IPS DF 6.9 (cell line): ENCODE measurements at regions not wholly inside any gene's neighbourhood (a gene's known extent, or its start where the extent isn't known, plus 50 kb on each side); places are given as distances from the start of the nearest gene placed in this dataset.
"Not testable (repeated sequence)": the region's sequence is repeated elsewhere in the genome, so short reads cannot be mapped to it uniquely, and the experiment has no call there.

Experiments
- DNase-seq: peaks from one replicate; pipeline ENCODE4 v3.0.0-alpha.2; 2013; ENCODE audit warnings: low read depth, low spot score
- H3K27ac ChIP-seq: one replicate; pipeline ENCODE4 v1.5.1; 2013; ENCODE audit warnings: low read length, control low read depth
- H3K27me3 ChIP-seq: 2 replicates; pipeline ENCODE4 v1.6.1; 2013; ENCODE audit warnings: mild to moderate bottlenecking, low read length; ENCODE audit not compliant: control insufficient read depth, insufficient read depth
- H3K36me3 ChIP-seq: 2 replicates; pipeline ENCODE4 v1.6.1; 2013; ENCODE audit warnings: low read length; ENCODE audit not compliant: control insufficient read depth, insufficient read depth
- H3K4me1 ChIP-seq: 2 replicates; pipeline ENCODE4 v1.6.1; 2013; ENCODE audit warnings: low read length; ENCODE audit not compliant: control insufficient read depth, insufficient read depth
- H3K4me3 ChIP-seq: 2 replicates; pipeline ENCODE4 v1.5.1; 2013; ENCODE audit warnings: mild to moderate bottlenecking, low read length
- H3K9me3 ChIP-seq: 2 replicates; pipeline ENCODE4 v1.6.1; 2013; ENCODE audit warnings: low read length, inconsistent platforms; ENCODE audit not compliant: control insufficient read depth, insufficient read depth
- WGBS: extraction: QIAGEN DNeasy Blood & Tissue Kit; methylation state at CpG from one replicate; pipeline ENCODE4 v1.1.7; 2013; ENCODE audit warnings: mixed read lengths, missing lambda C conversion rate; ENCODE audit not compliant: insufficient read length, insufficient coverage; 5-methylcytosine and 5-hydroxymethylcytosine counted together

DNA sequence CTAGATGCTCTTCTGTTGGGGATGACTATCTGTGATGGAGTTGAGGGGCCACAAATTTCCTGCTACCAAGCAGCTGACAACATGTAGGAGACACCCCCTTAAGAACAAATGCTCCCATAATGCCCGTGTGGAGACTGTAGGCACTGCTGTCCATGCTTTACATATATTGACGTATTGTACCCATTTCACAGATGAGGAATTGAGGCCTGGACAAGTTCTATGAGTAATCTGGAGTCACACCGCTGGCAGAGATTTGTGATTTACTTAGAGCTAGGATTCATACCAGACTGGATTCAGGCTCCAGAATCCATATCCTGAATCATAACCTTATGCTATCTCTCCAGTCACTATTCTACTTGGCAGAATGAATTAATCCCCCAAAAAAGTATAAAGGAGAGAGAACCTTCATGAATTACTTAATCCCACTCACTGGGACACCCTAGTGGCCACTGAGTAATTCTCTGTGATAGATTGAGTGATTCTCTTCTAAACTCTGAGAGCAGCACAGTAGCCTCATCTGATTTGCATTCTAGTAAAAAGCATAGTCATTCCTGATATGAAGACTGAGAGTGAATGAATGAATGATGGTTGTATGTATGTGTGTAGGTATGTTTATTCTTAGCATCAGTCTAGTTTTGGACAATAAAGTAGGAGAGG lies 460.7 kb upstream of the MEIS1 start:
- WGBS: no CpG with 5 or more reads among the region's 3 CpGs
- Histone ChIP-seq H3K27me3 (no peaks in the 10 kb centered on the region), H3K4me3 (no peak overlapping the region), H3K9me3 (no peaks in the 10 kb centered on the region), H3K4me1 (no peaks in the 10 kb centered on the region), H3K27ac (no peak overlapping the region), H3K36me3 (no peaks in the 10 kb centered on the region)
- DNase-seq: no peak

DNA sequence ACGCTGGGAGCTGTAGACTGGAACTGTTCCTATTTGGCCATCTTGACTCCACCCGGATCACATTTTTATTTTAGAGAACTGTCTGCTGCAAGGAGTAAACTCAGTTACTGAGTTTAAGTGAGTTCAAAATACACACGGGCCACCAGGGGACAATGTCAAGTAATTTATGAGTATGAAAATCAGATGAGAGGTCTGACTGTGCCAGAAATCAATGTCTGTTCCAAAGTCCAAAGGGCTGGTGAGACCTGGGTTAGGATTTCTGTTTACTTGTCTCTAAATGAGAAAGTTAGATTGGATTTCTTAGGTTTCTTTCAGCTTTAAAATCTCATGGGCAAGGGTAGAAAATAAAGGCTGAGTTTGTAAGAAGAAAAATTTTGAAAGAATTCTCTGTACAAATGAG lies 465.8 kb upstream of the MEIS1 start:
- no CpG with 5 or more reads among the region's 3 CpGs for WGBS
- no peak for DNase-seq
- Histone ChIP-seq H3K27ac (no peak overlapping the region), H3K4me1 (no peaks in the 10 kb centered on the region), H3K36me3 (no peaks in the 10 kb centered on the region), H3K9me3 (no peaks in the 10 kb centered on the region), H3K4me3 (no peak overlapping the region), H3K27me3 (no peaks in the 10 kb centered on the region)

DNA sequence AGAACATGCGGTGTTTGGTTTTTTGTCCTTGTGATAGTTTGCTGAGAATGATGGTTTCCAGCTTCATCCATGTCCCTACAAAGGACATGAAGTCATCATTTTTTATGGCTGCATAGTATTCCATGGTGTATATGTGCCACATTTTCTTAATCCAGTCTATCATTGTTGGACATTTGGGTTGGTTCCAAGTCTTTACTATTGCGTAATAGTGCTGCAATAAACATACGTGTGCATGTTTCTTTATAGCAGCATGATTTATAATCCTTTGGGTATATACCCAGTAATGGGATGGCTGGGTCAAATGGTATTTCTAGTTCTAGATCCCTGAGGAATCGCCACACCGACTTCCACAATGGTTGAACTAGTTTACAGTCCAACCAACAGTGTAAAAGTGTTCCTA lies 471.6 kb upstream of the MEIS1 start:
- H3K27me3 ChIP-seq, H3K36me3 ChIP-seq, H3K27ac ChIP-seq, H3K9me3 ChIP-seq, H3K4me3 ChIP-seq, H3K4me1 ChIP-seq, DNase-seq: not testable (repeated sequence)
- no CpG with 5 or more reads among the region's 5 CpGs for WGBS

DNA sequence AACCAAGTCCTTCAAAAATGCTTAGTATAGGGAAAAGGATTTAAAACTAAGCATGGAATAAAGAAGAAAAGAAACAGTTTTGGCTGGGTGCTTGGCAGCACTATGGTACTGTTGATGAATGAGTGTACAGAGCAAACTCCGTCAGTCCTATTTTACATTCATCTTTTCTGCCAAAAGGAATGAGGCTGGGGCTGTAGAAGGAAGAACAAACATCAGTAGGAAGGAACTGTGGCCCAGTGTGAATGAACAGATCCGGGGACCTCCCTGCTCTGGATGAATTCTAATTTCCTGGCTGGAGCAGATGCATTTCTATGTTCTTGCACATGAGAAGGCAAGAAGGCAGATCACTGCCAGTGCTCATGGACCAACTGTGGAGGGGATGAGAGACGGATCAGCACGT lies 474.0 kb upstream of the MEIS1 start:
- no peak for DNase-seq
- Histone ChIP-seq H3K27me3 (no peaks in the 10 kb centered on the region), H3K4me1 (no peaks in the 10 kb centered on the region; the same call in 1 of the 2 replicates), H3K4me3 (no peak overlapping the region), H3K36me3 (no peaks in the 10 kb centered on the region), H3K9me3 (no peaks in the 10 kb centered on the region), H3K27ac (no peak overlapping the region)
- WGBS: no CpG with 5 or more reads among the region's 4 CpGs

DNA sequence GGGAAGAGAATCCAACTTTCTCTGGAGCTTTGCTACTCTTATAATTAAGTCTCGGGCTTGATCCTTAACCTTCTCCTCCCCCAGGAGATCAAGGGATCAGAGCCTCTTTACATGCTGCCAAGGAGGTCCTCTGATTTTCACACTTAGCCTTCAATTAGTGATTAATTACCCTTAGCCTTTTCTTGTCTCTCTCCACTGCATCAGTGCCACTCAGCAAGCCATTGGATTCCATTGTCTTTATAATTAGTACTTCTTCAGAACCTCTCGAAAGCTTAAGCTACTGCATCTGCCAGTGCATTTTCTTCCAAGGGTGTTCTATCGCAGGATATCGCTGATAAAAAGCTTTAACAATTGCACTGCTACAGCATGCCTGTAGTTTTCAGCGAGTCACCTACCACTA lies 477.0 kb upstream of the MEIS1 start:
- no peaks in the 10 kb centered on the region for H3K27me3 ChIP-seq
- H3K36me3 ChIP-seq: no peaks in the 10 kb centered on the region
- DNase-seq: no peak
- no peaks in the 10 kb centered on the region; the same call in 1 of the 2 replicates for H3K4me1 ChIP-seq
- no peak overlapping the region for H3K4me3 ChIP-seq
- WGBS: no CpG with 5 or more reads among the region's 5 CpGs
- H3K9me3 ChIP-seq: no peaks in the 10 kb centered on the region
- H3K27ac ChIP-seq: no peak overlapping the region

DNA sequence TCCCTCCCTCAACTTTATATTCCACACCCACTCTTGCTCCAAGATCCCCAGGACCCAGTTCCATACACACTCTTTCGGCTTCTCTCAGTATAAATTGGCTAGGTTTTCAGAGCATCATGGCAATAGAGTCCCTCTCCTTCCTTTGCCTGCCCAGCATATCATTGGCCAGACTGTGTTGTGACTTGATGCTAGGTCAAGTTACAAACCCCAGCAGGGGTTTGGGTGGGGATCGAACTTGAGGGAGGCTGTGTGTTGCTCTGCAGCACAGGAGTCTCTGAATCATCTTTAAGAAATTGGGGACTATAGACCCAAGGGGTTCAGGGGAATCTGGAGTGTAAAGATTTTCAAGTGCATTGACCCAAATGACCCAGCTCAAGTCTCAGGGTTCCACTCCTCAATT lies 477.5 kb upstream of the MEIS1 start:
- WGBS: no CpG with 5 or more reads among the region's 2 CpGs
- Histone ChIP-seq H3K27me3 (no peaks in the 10 kb centered on the region), H3K4me1 (no peaks in the 10 kb centered on the region; the same call in 1 of the 2 replicates), H3K9me3 (no peaks in the 10 kb centered on the region), H3K27ac (no peak overlapping the region), H3K36me3 (no peaks in the 10 kb centered on the region), H3K4me3 (no peak overlapping the region)
- no peak for DNase-seq

DNA sequence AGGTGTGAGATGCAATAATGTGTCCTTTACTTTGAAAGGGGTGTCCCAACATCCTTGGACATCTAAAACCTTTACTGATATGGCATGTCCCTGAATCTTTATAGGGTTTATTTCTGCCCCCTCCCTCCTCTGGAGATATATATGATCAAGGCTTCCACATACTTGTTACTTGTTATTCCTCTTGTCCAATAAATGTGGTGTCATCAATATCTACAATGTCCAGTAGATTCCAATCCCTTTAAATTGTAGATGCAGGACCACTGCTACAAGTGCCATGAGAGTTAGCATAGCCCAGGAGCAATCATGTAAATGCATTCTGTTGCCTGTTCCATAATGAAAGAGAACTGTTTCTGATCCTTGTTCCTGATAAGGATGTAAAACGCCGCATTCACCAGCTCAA lies 479.7 kb upstream of the MEIS1 start:
- no peak for DNase-seq
- Histone ChIP-seq H3K36me3 (no peaks in the 10 kb centered on the region), H3K4me3 (no peak overlapping the region), H3K27me3 (no peaks in the 10 kb centered on the region), H3K4me1 (no peaks in the 10 kb centered on the region; the same call in 1 of the 2 replicates), H3K27ac (no peak overlapping the region), H3K9me3 (no peaks in the 10 kb centered on the region)
- WGBS: no CpG with 5 or more reads among the region's 2 CpGs

DNA sequence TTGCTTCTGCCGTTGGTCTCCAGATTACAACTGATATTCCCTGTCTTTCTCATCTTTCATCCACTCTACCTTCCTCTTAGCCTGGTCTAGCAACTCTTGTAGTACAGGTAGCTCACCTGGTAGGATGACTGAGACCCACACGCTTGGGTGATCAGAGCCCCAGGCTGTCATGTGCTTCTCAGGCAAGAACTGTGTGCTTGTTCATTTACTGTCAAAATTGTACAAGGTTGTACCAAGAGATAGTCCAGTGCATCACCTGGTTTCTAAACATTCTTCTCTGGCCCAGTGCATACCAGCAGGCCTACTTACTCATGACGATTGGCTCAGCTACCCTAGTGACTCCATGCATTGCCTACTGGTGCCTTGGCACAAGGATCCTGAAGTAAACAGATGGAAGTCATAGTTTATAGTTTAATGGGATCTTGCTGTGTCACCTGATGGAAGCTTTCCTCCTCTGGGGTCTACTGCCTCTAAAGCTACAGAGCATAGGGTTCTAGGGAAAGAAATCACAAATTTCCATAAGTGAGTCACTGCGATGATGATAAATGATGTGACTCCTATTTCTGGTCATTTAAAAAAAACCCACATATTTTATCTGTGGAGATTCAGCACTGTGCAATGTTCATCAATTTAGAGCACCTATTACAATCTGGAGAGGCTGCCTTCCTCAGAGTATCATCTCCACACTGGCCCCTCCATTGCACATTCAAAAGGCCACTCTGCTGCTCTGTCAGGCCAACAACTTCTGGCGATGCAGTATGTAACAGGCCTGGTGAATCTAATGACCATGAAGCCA lies 481.8 kb upstream of the MEIS1 start:
- no peaks in the 10 kb centered on the region for H3K36me3 ChIP-seq
- H3K27me3 ChIP-seq: no peaks in the 10 kb centered on the region
- no peak overlapping the region for H3K27ac ChIP-seq
- no peak overlapping the region for H3K4me3 ChIP-seq
- DNase-seq: no peak
- no peaks in the 10 kb centered on the region; the same call in 1 of the 2 replicates for H3K4me1 ChIP-seq
- no CpG with 5 or more reads among the region's 5 CpGs for WGBS
- H3K9me3 ChIP-seq: no peaks in the 10 kb centered on the region

DNA sequence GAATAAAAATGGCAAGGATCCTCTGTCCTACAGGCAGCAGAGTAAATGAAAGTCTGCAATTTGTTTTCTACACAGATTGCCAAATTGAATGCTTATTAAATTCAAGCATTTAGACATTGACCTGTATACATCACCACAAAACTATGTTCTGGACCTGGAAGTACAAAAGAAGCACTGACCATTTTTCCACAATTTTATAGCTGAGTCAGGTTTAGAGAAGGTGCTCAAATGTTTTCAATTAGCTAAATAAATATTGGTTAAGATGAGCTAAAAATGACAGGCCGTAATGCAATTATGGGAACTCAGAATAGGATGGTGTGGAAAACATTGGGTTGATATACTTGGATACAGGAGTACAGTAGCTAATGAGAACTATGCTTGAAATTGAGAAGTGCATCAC lies 490.7 kb upstream of the MEIS1 start:
- Histone ChIP-seq H3K4me1 (no peaks in the 10 kb centered on the region), H3K27me3 (no peaks in the 10 kb centered on the region), H3K36me3 (no peaks in the 10 kb centered on the region), H3K4me3 (no peak overlapping the region), H3K9me3 (no peaks in the 10 kb centered on the region), H3K27ac (no peak overlapping the region)
- no peak for DNase-seq
- WGBS: no CpG with 5 or more reads among the region's 1 CpG

DNA sequence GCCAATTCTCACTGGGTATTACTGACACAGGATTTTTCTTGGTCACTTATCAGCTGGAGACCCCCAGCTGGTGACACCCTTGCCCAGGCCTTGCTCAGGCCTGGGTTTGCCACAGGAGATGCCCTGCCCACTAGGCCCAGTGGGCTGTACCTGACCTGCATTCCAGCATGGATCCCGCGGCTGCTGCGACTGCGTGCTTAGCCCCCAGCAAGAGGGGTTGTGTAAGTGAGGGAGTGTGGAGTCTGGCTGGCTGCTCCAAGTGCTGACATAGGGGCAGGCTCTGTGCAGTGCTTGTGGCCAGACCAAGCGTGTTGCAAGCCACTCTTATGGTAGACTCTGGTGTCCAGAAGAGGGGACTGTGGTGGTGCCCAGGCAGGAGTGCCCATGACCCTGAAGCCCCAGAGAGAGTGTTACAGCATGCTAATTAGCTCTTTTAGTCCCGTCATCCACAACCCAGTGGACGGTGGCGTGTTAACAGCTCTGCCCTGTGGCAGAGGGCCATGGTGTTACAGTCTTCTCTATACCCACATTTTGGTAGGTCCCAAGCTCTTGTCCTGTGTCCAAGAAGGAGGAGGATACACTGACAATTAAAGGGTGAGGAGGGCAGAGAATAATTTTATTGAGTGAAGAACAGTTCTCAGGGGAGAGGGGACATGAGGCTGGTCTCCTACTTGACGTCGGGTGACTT lies 491.7 kb upstream of the MEIS1 start:
- Histone ChIP-seq H3K27me3 (no peaks in the 10 kb centered on the region), H3K9me3 (no peaks in the 10 kb centered on the region), H3K27ac (no peak overlapping the region), H3K4me1 (no peaks in the 10 kb centered on the region), H3K4me3 (no peak overlapping the region), H3K36me3 (no peaks in the 10 kb centered on the region)
- no peak for DNase-seq
- WGBS: no CpG with 5 or more reads among the region's 10 CpGs
